ENCODE measurements at regions not wholly inside any gene's neighbourhood (a gene's known extent, or its start where the extent isn't known, plus 50 kb on each side); places are given as distances from the start of the nearest gene placed in this dataset.

GRCh38 chr17:14552306-14552705 lies 251.4 kb downstream of the HS3ST3B1 start:
- Histone ChIP-seq H3K27me3 (replicated peaks; ENCODE audit: control insufficient read depth, insufficient read depth, low read length) (no peaks in the 10 kb centered on the region), H3K4me1 (no peaks in the 10 kb centered on the region), H3K4me3 (ENCODE audit: low read depth, low read length) (no peak overlapping the region), H3K36me3 (ENCODE audit: control insufficient read depth, insufficient read depth, low read length) (no peaks in the 10 kb centered on the region), H3K9me3 (no peaks in the 10 kb centered on the region)
- Mint-ChIP-seq H3K9me3 (ENCODE audit: unreplicated experiment) (no peaks in the 10 kb centered on the region), H3K27ac (ENCODE audit: unreplicated experiment) (no peak overlapping the region), H3K27me3 (ENCODE audit: insufficient read depth, unreplicated experiment) (no peaks in the 10 kb centered on the region), H3K36me3 (ENCODE audit: insufficient read depth, unreplicated experiment) (no peaks in the 10 kb centered on the region), H3K4me1 (ENCODE audit: low read depth, unreplicated experiment) (no peaks in the 10 kb centered on the region), H3K4me3 (ENCODE audit: unreplicated experiment) (no peak overlapping the region)
- CTCF ChIA-PET: no interaction called here
- DNase-seq: no peak
- intact Hi-C loops (cut with micrococcal nuclease; ENCODE audit: unreplicated experiment): loop anchor here (10.0 kb wide), 1 partner anchor 958 kb away; no protein-coding TSS in a partner anchor
- BruUV-seq (replicated peaks): no TSS peak
- TF ChIP-seq CTCF (IDR thresholded peaks at IDR 0.05; ENCODE audit: insufficient read depth in 1 of 2, low read depth in 1 of 2, low read length in 1 of 2, severe bottlenecking in 1 of 2, unreplicated experiment in 1 of 2): no peak
- POLR2A ChIA-PET: no interaction called here

- no peaks in the 10 kb centered on the region for H3K27me3 Mint-ChIP-seq (ENCODE audit: insufficient read depth, unreplicated experiment)
- intact Hi-C loops (cut with micrococcal nuclease; ENCODE audit: unreplicated experiment): no loop called here
- no peaks in the 10 kb centered on the region for H3K4me1 Mint-ChIP-seq (ENCODE audit: low read depth, unreplicated experiment)
- H3K4me3 ChIP-seq (ENCODE audit: low read depth, low read length): no peak overlapping the region
- BruUV-seq (replicated peaks): no TSS peak
- H3K9me3 Mint-ChIP-seq (ENCODE audit: unreplicated experiment): no peaks in the 10 kb centered on the region
- H3K27ac Mint-ChIP-seq (ENCODE audit: unreplicated experiment): no peak overlapping the region
- no peaks in the 10 kb centered on the region for H3K9me3 ChIP-seq
- no peaks in the 10 kb centered on the region for H3K36me3 ChIP-seq (ENCODE audit: control insufficient read depth, insufficient read depth, low read length)
- POLR2A ChIA-PET: no interaction called here
- CTCF ChIA-PET: no interaction called here
- no peaks in the 10 kb centered on the region for H3K36me3 Mint-ChIP-seq (ENCODE audit: insufficient read depth, unreplicated experiment)
- TF ChIP-seq CTCF (IDR thresholded peaks at IDR 0.05; ENCODE audit: insufficient read depth in 1 of 2, low read depth in 1 of 2, low read length in 1 of 2, severe bottlenecking in 1 of 2, unreplicated experiment in 1 of 2): no peak
- DNase-seq: no peak
- no peaks in the 10 kb centered on the region for H3K4me1 ChIP-seq
- H3K4me3 Mint-ChIP-seq (ENCODE audit: unreplicated experiment): no peak overlapping the region
- H3K27me3 ChIP-seq (replicated peaks; ENCODE audit: control insufficient read depth, insufficient read depth, low read length): no peaks in the 10 kb centered on the region
Observed at GRCh38 chr17:14547556-14547955, 246.7 kb downstream of the HS3ST3B1 start.

GRCh38 chr17:14547016-14547415 lies 246.1 kb downstream of the HS3ST3B1 start:
- H3K4me3 ChIP-seq (ENCODE audit: low read depth, low read length): no peak overlapping the region
- Mint-ChIP-seq H3K4me1 (ENCODE audit: low read depth, unreplicated experiment) (peaks cover under 1% of the 10 kb centered on the region), H3K9me3 (ENCODE audit: unreplicated experiment) (no peaks in the 10 kb centered on the region), H3K4me3 (ENCODE audit: unreplicated experiment) (no peak overlapping the region), H3K27ac (ENCODE audit: unreplicated experiment) (no peak overlapping the region), H3K36me3 (ENCODE audit: insufficient read depth, unreplicated experiment) (no peaks in the 10 kb centered on the region), H3K27me3 (ENCODE audit: insufficient read depth, unreplicated experiment) (no peaks in the 10 kb centered on the region)
- TF ChIP-seq CTCF (IDR thresholded peaks at IDR 0.05; ENCODE audit: insufficient read depth in 1 of 2, low read depth in 1 of 2, low read length in 1 of 2, severe bottlenecking in 1 of 2, unreplicated experiment in 1 of 2): no peak
- no peaks in the 10 kb centered on the region for H3K36me3 ChIP-seq (ENCODE audit: control insufficient read depth, insufficient read depth, low read length)
- no peaks in the 10 kb centered on the region for H3K4me1 ChIP-seq
- DNase-seq: no peak
- no peaks in the 10 kb centered on the region for H3K27me3 ChIP-seq (replicated peaks; ENCODE audit: control insufficient read depth, insufficient read depth, low read length)
- intact Hi-C loops (cut with micrococcal nuclease; ENCODE audit: unreplicated experiment): no loop called here
- CTCF ChIA-PET: no interaction called here
- no peaks in the 10 kb centered on the region for H3K9me3 ChIP-seq
- no TSS peak for BruUV-seq (replicated peaks)
- POLR2A ChIA-PET: no interaction called here

Data from Caco-2 (cell line).